NCI-H2196 (cell line): ENCODE measurements at regions not wholly inside any gene's neighbourhood (a gene's known extent, or its start where the extent isn't known, plus 50 kb on each side); places are given as distances from the start of the nearest gene placed in this dataset.
"Not testable (repeated sequence)": the region's sequence is repeated elsewhere in the genome, so short reads cannot be mapped to it uniquely, and the experiment has no call there.

ENCODE experiments used
- DNase-seq: peaks from one replicate; lab custom pipeline; 2025; ENCODE audit not compliant: unreplicated experiment; lab: John Stamatoyannopoulos, UW

- no peak for DNase-seq
These were observed 1299.0 kb upstream of the B3GALT2 start for GRCh38 chr1:194485432-194485831.

GRCh38 chr1:194478731-194479130, 1292.3 kb upstream of the B3GALT2 start:
- DNase-seq: no peak

DNA sequence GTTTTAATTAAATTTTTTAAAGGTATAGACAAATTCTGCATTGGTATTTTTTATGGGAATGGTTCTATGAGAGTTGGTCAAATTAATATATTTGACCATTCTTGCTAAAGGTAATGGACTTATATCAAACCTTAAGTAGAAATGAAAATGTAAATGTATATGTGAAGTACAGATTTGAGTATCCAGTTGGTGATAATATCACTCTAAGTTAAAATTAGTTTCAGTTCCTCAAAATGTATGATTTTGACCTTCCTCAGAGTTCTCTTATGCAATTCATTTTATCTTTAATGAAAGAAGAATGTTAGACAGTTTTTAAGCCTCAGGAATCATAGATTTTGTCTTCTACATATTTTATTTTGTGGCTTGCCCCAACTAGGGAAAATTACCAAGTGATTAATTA, 1291.5 kb upstream of the B3GALT2 start:
- no peak for DNase-seq

GRCh38 chr1:194476872-194477271, 1290.5 kb upstream of the B3GALT2 start:
- DNase-seq: no peak

DNA sequence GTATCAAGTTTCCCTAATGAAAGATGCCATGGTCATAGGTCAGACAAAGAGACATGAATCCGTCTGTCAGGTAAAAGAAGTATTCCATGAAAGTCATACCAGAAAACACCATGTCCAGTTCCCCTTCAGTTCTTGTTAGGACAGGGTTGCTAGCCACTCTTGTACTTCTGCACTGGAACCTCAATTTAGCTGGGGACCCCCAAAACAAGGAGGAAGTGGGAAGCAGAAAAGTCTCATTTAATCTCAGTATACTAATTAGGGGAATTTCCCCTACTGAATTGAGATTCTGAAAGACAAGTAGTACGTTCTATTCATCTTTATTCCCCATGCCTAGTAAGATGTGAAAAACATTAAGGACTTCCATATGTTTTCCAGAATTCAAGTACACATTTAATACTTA, 1289.9 kb upstream of the B3GALT2 start:
- no peak for DNase-seq

- DNase-seq: no peak
These were observed 1288.3 kb upstream of the B3GALT2 start for GRCh38 chr1:194474701-194475100.

- DNase-seq: no peak
These were observed 1287.4 kb upstream of the B3GALT2 start for GRCh38 chr1:194473766-194474165.

- no peak for DNase-seq
These were observed 1282.9 kb upstream of the B3GALT2 start for GRCh38 chr1:194469282-194469681.

- no peak for DNase-seq
These were observed 1280.3 kb upstream of the B3GALT2 start for GRCh38 chr1:194466706-194467105.

GRCh38 chr1:194447636-194448035, 1261.2 kb upstream of the B3GALT2 start:
- DNase-seq: no peak

DNA sequence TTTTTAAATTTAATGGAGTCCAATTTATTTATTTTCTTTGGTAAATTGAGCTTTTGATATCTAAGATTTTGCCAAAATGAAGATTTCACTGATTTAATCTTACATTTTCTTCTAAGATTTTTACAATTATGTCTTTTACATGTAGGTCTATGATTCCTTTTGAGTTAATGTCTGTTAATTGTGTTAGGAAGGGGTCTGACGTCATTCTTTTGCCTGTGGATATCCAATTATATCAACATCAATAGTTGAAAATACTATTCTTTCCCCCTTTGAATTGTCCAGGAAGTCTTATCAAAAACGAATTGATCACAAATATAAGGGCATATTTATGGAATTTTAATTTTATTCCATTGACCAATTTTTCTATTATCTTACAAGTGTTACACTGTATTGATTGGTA, 1258.8 kb upstream of the B3GALT2 start:
- no peak for DNase-seq

DNA sequence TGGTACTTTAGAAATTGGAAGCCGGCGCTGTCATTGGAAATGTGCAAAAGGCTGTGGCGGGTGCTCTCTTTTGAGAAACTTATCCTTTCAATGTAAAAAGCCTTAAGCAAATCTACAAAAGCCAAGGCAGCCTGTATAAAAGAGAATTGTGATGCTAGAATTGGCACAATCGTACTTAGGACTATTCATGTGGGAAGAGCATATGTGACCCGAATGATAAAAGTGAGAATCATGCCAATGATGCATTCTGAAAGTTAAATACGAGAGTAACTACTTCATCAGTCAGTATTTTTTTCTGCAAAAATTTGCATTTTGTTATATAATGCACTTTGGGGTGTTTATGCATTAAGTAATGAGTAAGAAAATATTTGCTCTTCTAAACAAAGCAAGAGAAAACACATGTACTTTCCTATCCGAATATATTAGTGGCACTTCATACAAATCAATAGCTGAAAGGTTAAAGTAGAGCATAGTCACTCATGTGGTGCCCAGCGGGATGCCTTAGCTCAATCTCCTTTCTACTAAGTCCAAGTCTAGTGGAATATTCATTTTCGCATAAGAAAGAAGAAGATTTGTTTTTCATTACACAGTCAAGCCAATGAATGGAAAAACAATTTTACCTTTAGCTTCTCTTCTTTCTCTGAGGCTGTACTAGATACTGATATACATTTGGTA, 1256.6 kb upstream of the B3GALT2 start:
- no peak for DNase-seq

GRCh38 chr1:194437135-194437534, 1250.7 kb upstream of the B3GALT2 start:
- DNase-seq: no peak

GRCh38 chr1:194431121-194431520, 1244.7 kb upstream of the B3GALT2 start:
- no peak for DNase-seq

- no peak for DNase-seq
These were observed 1234.3 kb upstream of the B3GALT2 start for GRCh38 chr1:194420706-194421105.

- DNase-seq: no peak
These were observed 1233.3 kb upstream of the B3GALT2 start for GRCh38 chr1:194419721-194420120.

- DNase-seq: no peak
These were observed 1224.3 kb upstream of the B3GALT2 start for GRCh38 chr1:194410756-194411155.

DNA sequence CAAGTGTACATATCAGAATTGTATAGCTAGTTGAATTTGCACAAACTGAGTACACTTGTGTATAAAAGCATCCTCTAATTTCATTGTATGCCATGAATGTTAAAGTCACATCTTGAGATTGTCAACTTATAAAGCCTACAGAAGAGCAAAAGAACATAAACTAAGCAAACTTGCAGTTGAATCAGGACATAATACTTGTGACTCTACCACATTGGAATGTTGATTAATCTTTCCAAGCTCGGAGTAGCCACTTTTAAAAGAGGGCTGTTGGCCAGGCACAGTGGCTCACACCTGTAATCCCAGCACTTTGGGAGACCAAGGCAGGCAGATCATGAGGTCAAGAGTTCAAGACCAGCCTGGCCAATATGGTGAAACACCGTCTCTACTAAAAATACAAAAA, 1220.8 kb upstream of the B3GALT2 start:
- not testable (repeated sequence) for DNase-seq

- no peak for DNase-seq
These were observed 1208.3 kb upstream of the B3GALT2 start for GRCh38 chr1:194394676-194395075.

GRCh38 chr1:194387531-194387930, 1201.1 kb upstream of the B3GALT2 start:
- no peak for DNase-seq

DNA sequence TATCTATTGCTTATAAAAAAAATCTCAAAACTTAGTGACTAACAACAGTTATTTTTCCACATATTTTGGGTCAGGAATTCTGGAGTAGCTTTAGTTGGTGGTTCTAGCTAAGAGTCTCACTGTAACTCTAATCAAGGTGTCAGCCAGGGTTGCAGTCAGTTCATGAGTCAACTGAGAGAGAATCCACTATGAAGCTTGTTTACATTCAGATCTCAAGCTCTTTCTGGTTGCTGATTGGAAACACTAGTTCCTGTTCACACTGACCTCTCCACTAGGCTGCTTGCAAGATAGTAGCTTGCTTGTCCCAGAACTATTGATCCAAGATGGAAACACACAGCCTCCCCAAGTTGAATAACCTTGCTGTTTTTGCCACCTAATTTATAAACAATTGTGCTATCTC, 1192.1 kb upstream of the B3GALT2 start:
- DNase-seq: no peak

DNA sequence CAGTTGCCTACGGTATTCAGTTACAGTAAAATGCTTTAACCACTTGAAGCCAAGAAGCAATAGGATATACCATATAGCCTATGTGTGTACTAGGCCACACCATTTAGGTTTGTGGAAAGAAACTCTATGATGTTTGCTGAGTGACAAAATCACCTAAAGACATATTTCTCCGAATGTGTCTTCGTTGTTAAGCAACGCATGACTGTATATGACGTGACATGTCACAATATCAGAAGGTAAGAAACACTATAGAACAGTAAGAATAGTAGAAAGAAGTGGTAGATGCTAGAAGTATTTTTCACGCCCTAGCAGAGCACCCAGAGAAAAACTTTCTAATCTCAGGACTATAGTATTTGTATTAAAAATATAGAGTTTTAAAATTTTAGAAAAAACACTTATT, 1188.2 kb upstream of the B3GALT2 start:
- no peak for DNase-seq

- no peak for DNase-seq
These were observed 1185.9 kb upstream of the B3GALT2 start for GRCh38 chr1:194372266-194372665.
